ENCODE measurements at regions not wholly inside any gene's neighbourhood (a gene's known extent, or its start where the extent isn't known, plus 50 kb on each side); places are given as distances from the start of the nearest gene placed in this dataset.
"Not testable (repeated sequence)": the region's sequence is repeated elsewhere in the genome, so short reads cannot be mapped to it uniquely, and the experiment has no call there.

GRCh38 chr6:60810216-60810615 is 1475.8 kb downstream of the KHDRBS2 start:
- DNase-seq (ENCODE audit: missing footprints); intact Hi-C loops (cut with DNase I); ATAC-seq: not testable (repeated sequence)

- ATAC-seq; DNase-seq (ENCODE audit: missing footprints); intact Hi-C loops (cut with DNase I): not testable (repeated sequence)
These were observed 1486.9 kb downstream of the KHDRBS2 start for GRCh38 chr6:60799146-60799545.

- intact Hi-C loops (cut with DNase I); DNase-seq (ENCODE audit: missing footprints); ATAC-seq: not testable (repeated sequence)
These were observed 1488.2 kb downstream of the KHDRBS2 start for GRCh38 chr6:60797831-60798230.

GRCh38 chr6:60789601-60790000 is 1496.4 kb downstream of the KHDRBS2 start:
- ATAC-seq; DNase-seq (ENCODE audit: missing footprints); intact Hi-C loops (cut with DNase I): not testable (repeated sequence)

- ATAC-seq; DNase-seq (ENCODE audit: missing footprints); intact Hi-C loops (cut with DNase I): not testable (repeated sequence)
These were observed 1503.1 kb downstream of the KHDRBS2 start for GRCh38 chr6:60782698-60783464.

GRCh38 chr6:60779591-60779990 is 1506.4 kb downstream of the KHDRBS2 start:
- ATAC-seq; DNase-seq (ENCODE audit: missing footprints); intact Hi-C loops (cut with DNase I): not testable (repeated sequence)

GRCh38 chr6:60767791-60768499 is 1518.1 kb downstream of the KHDRBS2 start:
- intact Hi-C loops (cut with DNase I); ATAC-seq; DNase-seq (ENCODE audit: missing footprints): not testable (repeated sequence)

- DNase-seq (ENCODE audit: missing footprints); intact Hi-C loops (cut with DNase I); ATAC-seq: not testable (repeated sequence)
These were observed 1520.7 kb downstream of the KHDRBS2 start for GRCh38 chr6:60765331-60765730.

- intact Hi-C loops (cut with DNase I); ATAC-seq; DNase-seq (ENCODE audit: missing footprints): not testable (repeated sequence)
These were observed 1522.5 kb downstream of the KHDRBS2 start for GRCh38 chr6:60763464-60764080.

- intact Hi-C loops (cut with DNase I); ATAC-seq; DNase-seq (ENCODE audit: missing footprints): not testable (repeated sequence)
These were observed 1525.1 kb downstream of the KHDRBS2 start for GRCh38 chr6:60760928-60761327.

- intact Hi-C loops (cut with DNase I); ATAC-seq; DNase-seq (ENCODE audit: missing footprints): not testable (repeated sequence)
These were observed 1526.7 kb downstream of the KHDRBS2 start for GRCh38 chr6:60759149-60759825.

- intact Hi-C loops (cut with DNase I); ATAC-seq: not testable (repeated sequence)
- DNase-seq (ENCODE audit: missing footprints) = peak; percentile 50
These were observed 1527.3 kb downstream of the KHDRBS2 start for GRCh38 chr6:60758725-60759124.

GRCh38 chr6:60754879-60755278 is 1531.1 kb downstream of the KHDRBS2 start:
- no peak for DNase-seq (ENCODE audit: missing footprints)
- intact Hi-C loops (cut with DNase I) = no loop called here
- no peak for ATAC-seq

- ATAC-seq; DNase-seq (ENCODE audit: missing footprints); intact Hi-C loops (cut with DNase I): not testable (repeated sequence)
These were observed 1535.5 kb downstream of the KHDRBS2 start for GRCh38 chr6:60750353-60751081.

GRCh38 chr6:60747765-60748556 is 1538.1 kb downstream of the KHDRBS2 start:
- ATAC-seq; intact Hi-C loops (cut with DNase I); DNase-seq (ENCODE audit: missing footprints): not testable (repeated sequence)

- DNase-seq (ENCODE audit: missing footprints); intact Hi-C loops (cut with DNase I); ATAC-seq: not testable (repeated sequence)
These were observed 1548.1 kb downstream of the KHDRBS2 start for GRCh38 chr6:60737764-60738425.

- ATAC-seq; DNase-seq (ENCODE audit: missing footprints); intact Hi-C loops (cut with DNase I): not testable (repeated sequence)
These were observed 1548.7 kb downstream of the KHDRBS2 start for GRCh38 chr6:60737315-60737714.
